Loucy (cell line): ENCODE measurements at regions not wholly inside any gene's neighbourhood (a gene's known extent, or its start where the extent isn't known, plus 50 kb on each side); places are given as distances from the start of the nearest gene placed in this dataset.

Experiments
- H2AFZ ChIP-seq: fragments of 200-600 bp; sonication (generic); 2 replicates; pipeline ENCODE4 v1.6.0; 2016; ENCODE audit warnings: antibody characterized with exemption, mild to moderate bottlenecking, low read length, moderate library complexity
- H3F3A ChIP-seq: fragments of 200-600 bp; 2 replicates; pipeline ENCODE4 v1.6.0; 2016; ENCODE audit warnings: antibody characterized with exemption, low read depth, mild to moderate bottlenecking
- H3K27me3 ChIP-seq: fragments of 200-600 bp; sonication (generic); 2 replicates; pipeline ENCODE4 v1.6.1; 2014; ENCODE audit warnings: low read length, mild to moderate bottlenecking; ENCODE audit not compliant: insufficient read depth, poor library complexity, severe bottlenecking
- H3K36me3 ChIP-seq: fragments of 200-600 bp; sonication (generic); 2 replicates; pipeline ENCODE4 v1.6.1; 2016; ENCODE audit warnings: low read length; ENCODE audit not compliant: insufficient read depth
- H3K4me1 ChIP-seq: fragments of 200-600 bp; sonication (generic); 2 replicates; pipeline ENCODE4 v1.5.1; 2014; ENCODE audit warnings: low read length, mild to moderate bottlenecking; ENCODE audit not compliant: insufficient read depth, poor library complexity, severe bottlenecking
- H3K4me2 ChIP-seq: fragments of 200-600 bp; sonication (generic); 2 replicates; pipeline ENCODE4 v1.6.0; 2014; ENCODE audit warnings: antibody characterized with exemption, low read length, low read depth, mild to moderate bottlenecking; ENCODE audit not compliant: poor library complexity, severe bottlenecking
- H3K4me3 ChIP-seq: fragments of 200-600 bp; sonication (generic); 2 replicates; pipeline ENCODE4 v1.5.1; 2014; ENCODE audit warnings: low read length, mild to moderate bottlenecking, mixed read lengths; ENCODE audit not compliant: poor library complexity, severe bottlenecking
- H3K79me2 ChIP-seq: fragments of 200-600 bp; sonication (generic); 2 replicates; pipeline ENCODE4 v1.6.1; 2014; ENCODE audit warnings: low read length; ENCODE audit not compliant: insufficient read depth
- H3K9ac ChIP-seq: fragments of 200-600 bp; sonication (generic); 2 replicates; pipeline ENCODE4 v1.6.0; 2014; ENCODE audit warnings: mild to moderate bottlenecking, low read depth, low read length, moderate library complexity; ENCODE audit not compliant: poor library complexity, severe bottlenecking
- H3K9me2 ChIP-seq: fragments of 200-600 bp; sonication (generic); replicated peaks from 2 replicates; pipeline ENCODE4 v1.6.1; 2016; ENCODE audit warnings: low read depth, low read length, mixed read lengths
- H3K9me3 ChIP-seq: fragments of 200-600 bp; sonication (generic); 2 replicates; pipeline ENCODE4 v1.6.1; 2014; ENCODE audit warnings: mild to moderate bottlenecking, antibody characterized with exemption, low read length, low read depth; ENCODE audit not compliant: insufficient read depth
- H4K20me1 ChIP-seq: fragments of 200-600 bp; sonication (generic); 2 replicates; pipeline ENCODE4 v1.6.0; 2014; ENCODE audit warnings: antibody characterized with exemption, low read length, mild to moderate bottlenecking; ENCODE audit not compliant: insufficient read depth, poor library complexity, severe bottlenecking
- EZH2phosphoT487 ChIP-seq: fragments of 200-600 bp; IDR thresholded peaks from 2 replicates; pipeline ENCODE4 v1.6.1; 2018; ENCODE audit warnings: antibody characterized with exemption, mild to moderate bottlenecking, moderate library complexity, borderline replicate concordance
- TF ChIP-seq, protein P1 (sequence below): fragments of 200-600 bp; sonication (generic); conservative IDR thresholded peaks from 2 replicates; pipeline ENCODE4 v1.5.1; 2014; ENCODE audit warnings: mild to moderate bottlenecking, antibody characterized with exemption, low read length

DNA sequence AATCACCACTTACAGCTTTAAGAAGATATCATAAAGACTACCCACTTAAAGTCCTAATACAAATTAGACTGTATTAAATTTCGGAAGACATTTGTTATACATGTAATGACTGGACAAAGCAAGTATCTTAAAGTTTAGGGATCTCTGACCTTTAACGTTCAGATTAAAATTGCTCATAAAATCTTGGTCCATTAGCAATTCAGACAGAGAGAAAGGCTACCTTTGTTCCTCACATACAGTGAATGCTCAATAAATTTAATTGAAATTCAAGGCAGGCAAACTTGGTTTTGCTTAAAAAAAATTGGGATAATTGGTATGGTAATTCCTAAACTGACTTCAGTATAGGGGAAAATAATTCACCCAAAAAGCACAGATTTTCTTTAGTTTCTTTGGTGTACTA lies 285.9 kb upstream of the EMCN start:
- Histone ChIP-seq H3K36me3 (no peaks in the 10 kb centered on the region), H3K4me1 (no peaks in the 10 kb centered on the region), H3K9ac (no peak overlapping the region), H3K4me2 (no peak overlapping the region), H2AFZ (no peak overlapping the region), H4K20me1 (no peaks in the 10 kb centered on the region), H3F3A (no peaks in the 10 kb centered on the region), H3K9me2 (no peaks in the 10 kb centered on the region), H3K79me2 (no peaks in the 10 kb centered on the region), H3K27me3 (no peaks in the 10 kb centered on the region), H3K9me3 (no peaks in the 10 kb centered on the region), H3K4me3 (no peak overlapping the region)
- TF ChIP-seq EZH2phosphoT487: no peak
- TF ChIP-seq, protein P1, sequence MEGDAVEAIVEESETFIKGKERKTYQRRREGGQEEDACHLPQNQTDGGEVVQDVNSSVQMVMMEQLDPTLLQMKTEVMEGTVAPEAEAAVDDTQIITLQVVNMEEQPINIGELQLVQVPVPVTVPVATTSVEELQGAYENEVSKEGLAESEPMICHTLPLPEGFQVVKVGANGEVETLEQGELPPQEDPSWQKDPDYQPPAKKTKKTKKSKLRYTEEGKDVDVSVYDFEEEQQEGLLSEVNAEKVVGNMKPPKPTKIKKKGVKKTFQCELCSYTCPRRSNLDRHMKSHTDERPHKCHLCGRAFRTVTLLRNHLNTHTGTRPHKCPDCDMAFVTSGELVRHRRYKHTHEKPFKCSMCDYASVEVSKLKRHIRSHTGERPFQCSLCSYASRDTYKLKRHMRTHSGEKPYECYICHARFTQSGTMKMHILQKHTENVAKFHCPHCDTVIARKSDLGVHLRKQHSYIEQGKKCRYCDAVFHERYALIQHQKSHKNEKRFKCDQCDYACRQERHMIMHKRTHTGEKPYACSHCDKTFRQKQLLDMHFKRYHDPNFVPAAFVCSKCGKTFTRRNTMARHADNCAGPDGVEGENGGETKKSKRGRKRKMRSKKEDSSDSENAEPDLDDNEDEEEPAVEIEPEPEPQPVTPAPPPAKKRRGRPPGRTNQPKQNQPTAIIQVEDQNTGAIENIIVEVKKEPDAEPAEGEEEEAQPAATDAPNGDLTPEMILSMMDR: no peak

GRCh38 chr4:100799761-100800539 lies 282.1 kb upstream of the EMCN start:
- TF ChIP-seq EZH2phosphoT487: no peak
- TF ChIP-seq, protein P1: no peak
- Histone ChIP-seq H3K4me2 (no peak overlapping the region), H3K27me3 (no peaks in the 10 kb centered on the region), H3K9me2 (no peaks in the 10 kb centered on the region), H3K79me2 (no peaks in the 10 kb centered on the region), H3K4me1 (no peaks in the 10 kb centered on the region), H3K9ac (no peak overlapping the region), H3K9me3 (no peaks in the 10 kb centered on the region), H2AFZ (no peak overlapping the region), H3K36me3 (no peaks in the 10 kb centered on the region), H4K20me1 (no peaks in the 10 kb centered on the region), H3K4me3 (no peak overlapping the region), H3F3A (no peaks in the 10 kb centered on the region)

DNA sequence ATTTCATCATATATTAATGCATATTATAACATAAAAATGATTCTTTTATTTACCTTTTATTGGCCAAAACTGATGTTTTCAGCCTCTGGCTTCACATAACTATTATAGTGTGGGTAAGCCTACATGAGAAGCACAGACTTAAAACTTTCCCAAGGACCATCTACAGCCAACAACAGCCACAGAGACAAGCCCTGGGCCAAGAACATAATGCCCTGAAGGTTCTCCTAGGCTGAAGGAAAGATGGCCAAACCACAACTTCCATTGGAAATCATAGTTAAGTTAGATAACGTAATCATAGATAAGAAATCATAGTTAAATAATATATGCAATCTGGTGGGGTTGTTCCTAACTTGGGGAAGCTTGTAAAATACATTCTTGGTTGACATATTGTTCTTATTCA lies 280.0 kb upstream of the EMCN start:
- no peak overlapping the region for H3K4me3 ChIP-seq
- no peaks in the 10 kb centered on the region for H4K20me1 ChIP-seq
- no peaks in the 10 kb centered on the region for H3K79me2 ChIP-seq
- no peaks in the 10 kb centered on the region for H3K9me3 ChIP-seq
- H3K27me3 ChIP-seq: no peaks in the 10 kb centered on the region
- H3K9me2 ChIP-seq: no peaks in the 10 kb centered on the region
- H3F3A ChIP-seq: no peaks in the 10 kb centered on the region
- H3K9ac ChIP-seq: no peak overlapping the region
- H2AFZ ChIP-seq: no peak overlapping the region
- TF ChIP-seq, protein P1: no peak
- TF ChIP-seq EZH2phosphoT487: no peak
- H3K4me2 ChIP-seq: no peak overlapping the region
- no peaks in the 10 kb centered on the region for H3K36me3 ChIP-seq
- no peaks in the 10 kb centered on the region for H3K4me1 ChIP-seq
